Eye (tissue), 1 donor: ENCODE measurements at regions not wholly inside any gene's neighbourhood (a gene's known extent, or its start where the extent isn't known, plus 50 kb on each side); places are given as distances from the start of the nearest gene placed in this dataset.
A peak's percentile ranks its signal among the peaks of the same experiment; 100 is the strongest.

Experiments used
- DNase-seq: peaks from one replicate; pipeline ENCODE4 v3.0.0-alpha.2; 2015

DNA sequence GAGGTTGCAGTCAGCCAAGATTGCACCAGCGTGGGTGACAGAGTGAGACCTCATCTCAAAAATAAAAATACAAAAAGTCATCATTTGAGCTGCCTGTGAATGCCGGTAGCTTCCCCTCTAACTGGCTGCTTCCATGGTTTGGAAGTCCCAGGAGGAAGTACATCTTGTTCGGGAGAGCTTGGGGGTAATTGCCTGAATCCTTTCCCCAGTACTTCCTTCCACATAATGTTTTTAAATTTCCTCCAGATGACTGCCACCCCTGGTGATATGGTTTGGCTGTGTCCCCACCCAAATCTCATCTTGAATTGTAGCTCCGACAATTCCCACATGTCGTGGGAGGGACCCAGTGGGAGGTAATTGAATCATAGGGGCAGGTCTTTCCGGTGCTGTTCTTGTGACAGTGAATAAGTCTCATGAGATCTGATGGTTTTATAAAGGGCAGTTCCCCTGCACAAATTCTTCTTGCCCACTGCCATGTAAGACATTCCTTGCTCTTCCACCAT lies 87.2 kb downstream of the SPRING1 start:
- DNase-seq: no peak

DNA sequence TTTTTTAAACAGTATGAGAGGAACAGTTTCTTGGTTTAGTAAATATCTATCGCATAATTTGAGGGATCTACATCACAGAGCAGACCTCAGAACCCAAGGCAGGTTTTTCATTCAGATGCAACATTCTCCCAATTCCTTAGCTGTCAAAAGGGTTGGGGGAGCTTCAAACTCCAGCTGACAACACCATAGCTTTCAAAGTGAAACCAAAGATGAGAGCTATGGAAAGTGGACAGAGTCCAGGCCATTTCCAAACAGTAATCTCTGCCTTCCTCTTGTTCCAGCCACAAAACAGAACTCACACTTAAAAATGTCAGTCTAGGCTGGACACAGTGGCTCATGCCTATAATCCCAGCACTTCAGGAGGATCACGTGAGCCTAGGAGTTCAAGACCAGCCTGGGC lies 87.8 kb downstream of the SPRING1 start:
- DNase-seq: no peak

DNA sequence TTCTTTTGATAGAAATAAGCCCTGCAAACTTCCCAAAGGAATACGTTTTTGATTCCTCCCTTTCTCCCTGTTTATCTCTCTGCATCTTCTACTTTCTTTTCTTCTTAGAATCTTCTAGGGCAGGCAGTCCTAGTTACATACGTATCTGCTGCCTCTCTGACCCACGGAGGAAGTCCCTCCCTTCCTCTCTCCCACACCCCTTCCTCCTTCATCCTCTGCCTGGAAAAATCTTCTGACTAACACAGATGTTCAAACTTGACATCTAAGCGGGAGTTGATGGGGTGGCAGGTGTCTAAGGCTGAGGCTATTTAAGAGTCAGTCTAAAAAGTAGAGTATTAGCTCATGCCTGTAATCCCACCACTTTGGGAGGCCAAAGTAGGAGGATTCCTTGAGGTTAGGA lies 88.6 kb downstream of the MAP1LC3B2 start:
- DNase-seq: no peak

DNA sequence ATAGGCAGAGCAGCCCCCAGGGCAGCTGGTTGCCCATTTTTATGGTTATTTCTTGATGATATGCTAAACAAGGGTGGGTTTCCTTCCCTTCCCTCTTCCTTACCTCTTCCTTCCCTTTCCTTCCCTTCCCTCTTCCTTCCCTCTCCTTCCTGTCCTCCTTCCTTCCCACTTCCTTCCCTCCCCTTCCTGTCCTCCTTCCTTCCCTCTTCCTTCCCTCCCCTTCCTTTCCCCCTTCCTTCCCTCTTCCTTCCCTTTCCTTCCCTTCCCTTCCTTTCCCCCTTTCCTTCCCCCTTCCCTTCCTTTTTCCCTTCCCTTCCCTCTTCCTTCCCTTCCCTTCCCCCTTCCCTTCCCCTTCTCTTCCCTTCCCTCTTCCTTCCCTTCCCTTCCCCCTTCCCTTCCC lies 87.7 kb downstream of the MAP1LC3B2 start:
- DNase-seq: no peak

DNA sequence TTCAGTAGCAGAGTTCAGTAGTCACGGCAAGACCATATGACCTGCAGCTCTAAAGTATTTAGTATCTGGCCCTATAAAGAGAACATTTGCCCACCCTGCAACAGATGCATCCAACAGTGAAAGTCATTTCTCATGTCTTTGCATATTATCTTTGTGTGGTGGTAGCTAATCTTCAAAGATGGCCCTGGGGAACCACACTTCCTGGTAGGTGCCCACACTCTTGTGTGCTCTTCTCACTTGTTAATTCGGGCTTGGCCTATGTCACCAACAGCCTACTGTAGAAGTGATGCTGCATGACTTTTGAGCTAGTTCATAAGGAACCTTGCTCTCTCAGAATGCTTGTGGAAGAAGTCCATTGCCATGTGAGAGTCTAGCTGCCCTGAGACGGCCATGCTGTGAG lies 85.6 kb downstream of the MAP1LC3B2 start:
- DNase-seq: no peak

DNA sequence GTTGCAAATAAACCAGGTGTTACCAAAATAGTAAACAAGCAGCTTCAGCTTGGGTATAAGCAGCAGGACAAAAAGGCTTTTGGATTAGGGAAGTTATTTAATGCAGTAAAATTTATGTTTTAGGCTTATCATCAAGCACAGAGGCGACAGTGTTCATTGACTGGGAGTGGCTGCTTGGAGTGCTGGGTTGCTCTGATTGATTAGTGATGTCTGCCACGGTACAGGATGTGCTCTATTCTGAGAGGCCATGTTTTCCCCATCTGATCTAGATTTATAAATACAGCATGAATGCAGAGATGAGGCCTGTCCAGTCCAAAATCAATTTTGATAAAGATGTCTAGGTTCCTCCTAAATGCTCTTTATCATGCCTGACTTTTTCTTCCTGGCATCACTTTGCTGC lies 83.5 kb downstream of the MAP1LC3B2 start:
- no peak for DNase-seq

DNA sequence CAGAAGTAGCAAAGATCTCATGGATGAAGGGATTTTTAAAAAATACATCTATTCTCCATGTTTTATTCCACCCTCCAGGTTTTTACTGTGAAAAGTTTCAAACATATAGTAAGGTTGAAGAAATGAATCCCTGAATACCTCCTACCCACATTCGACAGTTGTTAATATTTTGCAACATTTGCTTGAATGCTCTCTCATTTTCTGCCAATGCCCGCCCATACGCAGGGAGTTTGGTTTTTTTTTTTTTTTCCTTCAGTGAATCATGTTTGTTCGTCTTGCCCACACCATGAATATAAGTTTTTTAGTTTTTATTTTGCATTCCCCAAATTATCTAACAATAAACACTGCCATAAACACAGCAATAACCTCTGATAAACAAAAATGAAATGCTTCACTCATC lies 82.9 kb downstream of the MAP1LC3B2 start:
- DNase-seq: no peak

DNA sequence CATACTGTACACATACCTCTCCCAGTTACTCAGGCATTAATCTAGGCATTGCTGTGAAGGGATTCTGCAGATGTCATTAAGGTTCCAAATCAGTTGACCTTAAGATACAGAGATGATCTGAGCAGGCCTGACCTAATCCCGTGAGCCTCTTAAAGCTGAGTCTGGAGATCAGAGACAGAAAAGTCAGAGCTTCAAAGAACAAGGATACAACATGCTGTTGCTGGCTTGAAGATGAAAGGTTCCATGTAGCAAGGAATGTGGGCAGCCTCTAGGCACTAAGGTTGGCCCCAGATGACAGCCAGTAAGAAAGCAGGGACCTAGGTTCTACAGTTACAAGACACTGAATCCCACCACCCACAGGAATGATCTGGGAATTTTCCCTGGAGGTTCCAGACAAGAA lies 81.1 kb downstream of the MAP1LC3B2 start:
- DNase-seq: no peak

DNA sequence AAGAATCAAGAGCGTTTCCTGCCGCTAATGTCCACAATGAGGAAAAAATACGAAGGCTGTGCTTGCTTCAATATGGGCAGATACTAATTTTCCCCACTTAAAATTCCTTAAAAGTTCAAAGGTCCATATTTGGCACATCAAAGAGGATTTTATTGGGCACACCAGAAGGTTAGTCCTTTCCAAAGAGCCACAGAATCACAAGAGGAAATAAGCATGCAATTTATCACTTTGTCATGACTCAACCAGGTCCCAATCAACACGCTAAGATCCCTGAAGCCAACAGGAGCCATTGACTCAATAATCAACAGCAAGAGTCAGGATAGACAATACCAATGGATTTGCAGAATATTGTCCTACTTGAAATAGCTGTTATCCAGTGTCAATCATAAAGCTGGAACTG lies 80.6 kb downstream of the MAP1LC3B2 start:
- DNase-seq: no peak

DNA sequence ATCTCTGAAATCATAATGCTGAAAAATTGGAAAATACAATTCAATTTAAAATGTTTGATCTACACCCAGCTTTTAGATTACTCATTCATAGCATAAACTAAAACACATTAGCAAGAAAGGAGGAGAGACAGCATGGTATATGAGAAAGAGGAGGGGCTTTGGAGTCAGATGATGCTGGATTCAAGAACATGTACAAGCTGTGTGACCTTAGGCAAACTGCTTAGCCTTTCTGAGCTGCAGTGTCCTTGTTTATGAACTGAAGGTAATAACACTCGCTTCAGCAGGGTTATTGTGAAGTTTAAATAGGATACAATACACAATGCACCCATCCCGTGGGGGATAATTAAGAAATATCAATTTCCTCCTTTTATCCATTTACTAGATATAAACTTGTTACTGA lies 79.2 kb downstream of the MAP1LC3B2 start:
- DNase-seq: no peak

DNA sequence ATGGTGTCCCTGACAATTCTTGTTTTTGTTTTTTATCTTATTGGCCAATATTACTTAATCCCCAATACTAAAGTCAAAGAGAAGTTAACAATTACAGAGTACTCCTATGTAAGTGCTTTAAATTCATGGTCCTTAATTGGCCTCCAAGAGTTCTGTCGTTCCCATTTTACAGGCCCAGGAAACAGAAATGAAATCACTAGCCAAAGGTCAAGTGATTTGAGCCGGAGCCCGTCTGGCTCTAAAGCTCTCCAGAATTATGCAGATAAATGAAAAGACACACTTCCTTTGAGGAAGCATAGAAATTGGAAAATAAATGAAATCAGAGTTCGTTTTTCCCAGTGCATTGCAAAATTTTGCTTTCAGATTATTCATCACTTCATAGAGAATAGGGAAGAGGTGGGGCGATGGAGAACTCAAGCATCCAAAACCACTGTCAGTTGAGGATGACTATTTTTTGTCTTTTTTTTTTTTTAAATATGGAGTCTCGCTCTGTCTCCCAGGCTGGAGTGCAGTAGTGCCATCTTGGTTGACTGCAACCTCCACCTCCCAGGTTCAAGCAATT lies 78.5 kb downstream of the MAP1LC3B2 start:
- DNase-seq: no peak

DNA sequence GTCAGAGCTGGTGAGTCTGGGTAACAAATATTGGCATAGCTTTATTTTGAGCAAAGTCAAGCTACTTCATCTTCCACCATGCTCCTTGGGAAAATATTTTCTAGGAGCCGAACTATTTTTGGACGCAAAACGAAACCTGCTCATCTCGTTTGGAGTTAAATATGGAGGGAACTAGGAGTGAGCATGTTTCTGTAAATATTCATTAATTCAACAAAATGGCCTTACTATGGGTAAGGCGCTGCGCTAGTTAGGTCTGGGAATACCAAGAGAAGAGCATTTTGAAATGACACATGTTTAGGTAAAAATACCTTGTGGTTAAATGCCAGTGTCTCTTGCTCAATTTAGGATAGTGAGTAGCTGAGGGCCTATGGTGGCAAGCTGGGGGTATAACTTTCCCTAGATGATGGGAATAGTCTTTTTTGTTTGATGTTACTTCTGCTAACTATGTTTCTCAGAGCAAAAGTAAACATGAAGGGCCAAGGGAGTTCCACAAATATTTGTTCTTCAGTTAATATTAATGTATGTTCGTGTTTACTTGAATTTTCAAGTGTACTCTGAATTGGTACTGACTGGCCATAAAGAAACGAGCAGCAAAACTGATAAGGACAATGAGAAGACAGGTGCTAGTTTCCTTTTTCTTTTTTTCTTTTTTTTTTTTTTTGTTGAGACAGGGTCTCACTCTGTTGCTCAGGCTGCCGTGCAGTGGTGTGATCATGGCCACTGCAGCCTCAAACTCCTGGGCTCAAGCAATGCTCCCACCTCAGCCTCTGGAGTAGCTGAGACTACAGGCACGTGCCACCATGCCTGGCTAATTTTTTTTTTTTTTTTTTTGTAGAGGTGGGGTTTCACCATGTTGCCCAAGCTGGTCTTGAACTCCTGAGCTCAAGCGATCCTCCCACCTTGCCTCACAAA lies 77.7 kb downstream of the MAP1LC3B2 start:
- no peak for DNase-seq

DNA sequence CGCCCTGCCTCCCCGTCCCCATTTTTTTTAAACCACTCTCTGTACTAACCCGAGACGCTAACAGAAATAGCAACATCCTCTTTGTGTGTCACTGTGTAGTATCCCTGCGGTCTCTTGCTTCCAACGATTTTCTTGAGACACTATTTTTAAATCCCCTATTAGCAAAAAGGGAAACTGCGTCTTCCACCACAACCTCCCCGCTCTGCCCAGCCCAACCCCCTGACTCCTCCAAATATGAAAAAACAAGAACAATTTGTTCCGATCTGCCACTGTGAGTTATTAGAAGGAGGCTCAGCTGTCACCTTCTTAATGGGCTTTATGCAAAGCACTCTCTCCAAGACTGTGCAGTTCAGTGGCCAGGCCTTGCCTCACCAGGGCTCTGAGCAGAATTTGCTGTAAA lies 76.3 kb downstream of the MAP1LC3B2 start:
- DNase-seq: no peak

DNA sequence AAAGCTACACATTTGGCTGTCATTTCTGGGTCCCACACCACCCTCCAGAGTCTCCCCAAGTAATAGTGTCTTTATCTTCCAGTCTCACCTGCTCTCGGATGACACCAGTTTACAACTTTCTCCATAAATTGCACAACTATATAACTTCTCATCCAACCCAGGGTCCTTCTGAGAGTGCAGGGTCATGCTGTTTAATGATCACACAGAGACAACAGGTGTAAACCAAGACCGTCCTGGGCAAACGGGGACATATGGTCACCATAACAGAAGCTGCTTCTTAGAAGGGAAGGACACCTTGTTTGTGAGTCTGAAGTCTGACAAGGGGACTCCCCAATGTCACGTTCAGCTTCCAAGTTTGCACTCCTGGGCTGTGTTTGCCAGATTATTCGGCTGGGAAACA lies 74.3 kb downstream of the MAP1LC3B2 start:
- no peak for DNase-seq

DNA sequence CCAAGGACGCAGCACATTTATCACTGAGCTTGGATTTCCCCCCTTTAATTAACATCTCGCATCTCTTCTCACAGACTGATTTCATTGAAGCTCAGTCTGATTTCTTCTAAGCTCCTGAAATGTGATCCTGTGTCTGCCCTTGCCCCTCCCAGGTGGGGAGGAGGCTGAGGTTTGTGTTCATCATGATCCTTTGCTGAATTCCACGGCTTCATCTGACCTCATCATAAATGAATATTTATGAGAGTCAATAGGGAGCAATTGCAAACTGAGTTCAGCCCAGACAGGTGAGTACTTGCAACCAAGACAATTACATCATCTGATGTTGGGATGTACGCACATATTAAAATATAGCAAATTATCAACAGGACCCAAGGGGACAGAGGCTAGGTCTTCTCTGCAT lies 72.4 kb downstream of the MAP1LC3B2 start:
- DNase-seq: no peak

DNA sequence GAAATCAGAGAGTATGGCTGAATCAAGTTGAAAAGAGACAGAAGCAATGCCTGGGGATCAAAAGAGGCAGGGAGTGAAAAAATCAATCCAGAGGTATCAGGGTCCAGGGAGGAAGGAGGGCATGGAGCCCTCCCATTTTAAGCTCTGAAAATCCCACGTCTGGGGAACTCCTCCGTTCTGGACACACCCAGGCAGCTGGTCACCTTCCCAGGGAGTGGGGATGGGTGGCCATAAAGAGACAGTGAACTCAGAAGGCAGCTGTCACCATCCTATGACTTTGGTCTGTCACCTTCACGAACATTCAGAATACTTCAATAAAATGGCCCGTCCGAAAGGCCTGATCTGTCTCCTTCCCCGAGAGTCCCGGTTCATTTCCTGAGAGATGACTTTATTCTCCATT lies 71.6 kb downstream of the MAP1LC3B2 start:
- no peak for DNase-seq

DNA sequence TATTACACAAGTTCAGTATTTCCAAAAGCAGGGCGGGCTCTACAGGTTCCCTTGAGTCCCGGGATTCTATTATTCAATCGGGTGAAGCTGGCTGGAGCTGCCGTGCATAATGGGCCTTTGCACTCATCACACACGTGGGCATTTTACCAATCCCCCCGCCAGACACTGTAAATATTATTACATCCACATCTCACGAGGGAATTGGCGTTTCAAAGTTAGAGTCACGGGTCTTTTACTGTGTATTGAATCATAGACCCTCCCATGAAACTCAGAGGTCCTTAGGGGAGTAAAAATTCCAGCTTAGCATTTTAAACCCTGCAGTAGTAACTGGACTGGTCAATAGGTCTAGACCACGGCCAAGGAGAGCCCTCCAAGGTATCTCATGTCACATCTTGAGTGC lies 70.3 kb downstream of the MAP1LC3B2 start:
- DNase-seq: peak; percentile 62

DNA sequence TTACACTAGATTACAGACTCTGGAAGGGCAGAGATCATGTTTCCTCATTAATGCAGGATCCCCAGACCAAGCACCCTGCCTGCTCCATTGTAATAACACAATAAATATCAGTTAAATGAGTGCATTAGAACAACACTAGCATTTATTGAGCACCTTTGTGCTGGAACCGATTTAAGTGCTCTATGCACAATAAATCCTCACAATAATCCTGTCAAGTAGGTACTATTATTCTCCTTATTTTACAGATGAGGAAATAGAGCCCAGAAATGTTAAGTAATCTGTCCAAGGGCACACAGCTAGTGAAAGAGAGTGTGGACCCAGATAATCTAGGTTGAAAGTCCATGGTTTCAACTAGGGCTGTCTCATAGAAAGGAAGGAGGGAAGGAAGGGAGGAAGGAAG lies 69.8 kb downstream of the MAP1LC3B2 start:
- DNase-seq: no peak

DNA sequence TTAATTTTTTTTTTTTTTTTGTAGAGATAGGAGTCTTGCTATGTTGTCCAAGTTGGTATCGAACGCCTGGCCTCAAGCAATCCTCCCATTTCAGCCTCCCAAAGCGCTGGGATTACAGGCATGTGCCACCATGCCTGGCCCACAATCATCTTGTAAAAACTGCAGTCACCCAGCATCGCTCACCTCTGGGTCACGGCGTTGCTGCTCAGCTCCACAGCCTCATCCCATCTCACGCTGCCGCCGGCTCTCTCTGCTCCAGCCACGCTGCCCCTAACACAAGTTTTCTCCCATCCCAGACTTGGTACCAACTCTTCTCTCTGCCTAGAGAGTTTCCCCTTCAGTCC lies 69.2 kb downstream of the MAP1LC3B2 start:
- DNase-seq: no peak
